Left ventricle myocardium inferior (tissue), 1 donor: ENCODE measurements at regions not wholly inside any gene's neighbourhood (a gene's known extent, or its start where the extent isn't known, plus 50 kb on each side); places are given as distances from the start of the nearest gene placed in this dataset.
A peak's percentile ranks its signal among the peaks of the same experiment; 100 is the strongest.

Source experiments
- DNase-seq: peaks from one replicate; pipeline ENCODE4 v3.0.0-alpha.2; 2020
- H3K27ac ChIP-seq: fragments of 200-600 bp; replicated peaks from 2 replicates; pipeline ENCODE4 v1.8.0; 2021
- H3K27me3 ChIP-seq: fragments of 200-600 bp; 2 replicates; pipeline ENCODE4 v1.8.0; 2021; ENCODE audit warnings: low read depth
- H3K36me3 ChIP-seq: fragments of 200-600 bp; 2 replicates; pipeline ENCODE4 v1.8.0; 2021
- H3K4me1 ChIP-seq: fragments of 200-600 bp; 2 replicates; pipeline ENCODE4 v1.8.0; 2021
- H3K4me3 ChIP-seq: fragments of 200-600 bp; 2 replicates; pipeline ENCODE4 v1.8.0; 2021; ENCODE audit warnings: mild to moderate bottlenecking, moderate library complexity
- H3K9me3 ChIP-seq: fragments of 200-600 bp; replicated peaks from 2 replicates; pipeline ENCODE4 v1.8.0; 2021
- CTCF ChIP-seq: fragments of 200-600 bp; IDR thresholded peaks from 2 replicates; pipeline ENCODE4 v1.8.0; 2021; ENCODE audit warnings: antibody characterized with exemption, mild to moderate bottlenecking, borderline replicate concordance
- intact Hi-C: fragments of 100-400 bp; cut with micrococcal nuclease; formaldehyde crosslinking; loops from one replicate; pipeline ENCODE4 v1.11.0; 2022
- donor health status: DM: no; HTN: yes; CAD: no; lungs with severe emphysema.

- DNase-seq: no peak
- Histone ChIP-seq H3K36me3 (no peaks in the 10 kb centered on the region), H3K4me1 (peaks cover 26% of the 10 kb centered on the region), H3K27me3 (peaks cover 13% of the 10 kb centered on the region), H3K4me3 (no peak overlapping the region), H3K27ac (peak overlapping the region; percentile 89), H3K9me3 (peaks cover 5% of the 10 kb centered on the region)
- intact Hi-C loops: loop anchor here (10.0 kb wide), 1 partner anchor 85 kb away; no protein-coding TSS in a partner anchor
- TF ChIP-seq CTCF: no peak
Measured at GRCh38 chr2:88829607-88830463, 138.4 kb downstream of the RPIA start.

GRCh38 chr2:88831071-88831791, 139.8 kb downstream of the RPIA start:
- no peak overlapping the region for H3K4me3 ChIP-seq
- H3K4me1 ChIP-seq: peaks cover 26% of the 10 kb centered on the region
- no peak overlapping the region for H3K27ac ChIP-seq
- no peaks in the 10 kb centered on the region for H3K36me3 ChIP-seq
- no peak for TF ChIP-seq CTCF
- intact Hi-C loops: no loop called here
- peaks cover 13% of the 10 kb centered on the region for H3K27me3 ChIP-seq
- H3K9me3 ChIP-seq: peaks cover 5% of the 10 kb centered on the region
- no peak for DNase-seq

GRCh38 chr2:88831792-88832248, 140.3 kb downstream of the RPIA start:
- Histone ChIP-seq H3K27me3 (peaks cover 13% of the 10 kb centered on the region), H3K27ac (no peak overlapping the region), H3K4me3 (no peak overlapping the region), H3K9me3 (peaks cover 5% of the 10 kb centered on the region), H3K36me3 (no peaks in the 10 kb centered on the region), H3K4me1 (peaks cover 26% of the 10 kb centered on the region)
- peak; percentile 33 for DNase-seq
- TF ChIP-seq CTCF: peak; percentile 73
- intact Hi-C loops: no loop called here

- intact Hi-C loops: no loop called here
- Histone ChIP-seq H3K4me3 (no peak overlapping the region), H3K36me3 (no peaks in the 10 kb centered on the region), H3K9me3 (peaks cover 3% of the 10 kb centered on the region), H3K4me1 (peaks cover 26% of the 10 kb centered on the region), H3K27me3 (peaks cover 13% of the 10 kb centered on the region), H3K27ac (no peak overlapping the region)
- DNase-seq: no peak
- no peak for TF ChIP-seq CTCF
Measured at GRCh38 chr2:88832311-88832991, 141.0 kb downstream of the RPIA start.

- Histone ChIP-seq H3K4me3 (no peak overlapping the region), H3K27me3 (peaks cover 13% of the 10 kb centered on the region)
- intact Hi-C loops: no loop called here
Measured at GRCh38 chr2:88832992-88833389, 141.5 kb downstream of the RPIA start.

More at GRCh38 chr2:88832992-88833389, 141.5 kb downstream of the RPIA start:
- H3K4me1 ChIP-seq: peaks cover 27% of the 10 kb centered on the region
- no peak for TF ChIP-seq CTCF
- DNase-seq: no peak
- no peaks in the 10 kb centered on the region for H3K9me3 ChIP-seq
- no peak overlapping the region for H3K27ac ChIP-seq
- no peaks in the 10 kb centered on the region for H3K36me3 ChIP-seq
